Neural progenitor cell (in vitro differentiated cells): ENCODE measurements at regions not wholly inside any gene's neighbourhood (a gene's known extent, or its start where the extent isn't known, plus 50 kb on each side); places are given as distances from the start of the nearest gene placed in this dataset.

Experiments used
- EZH2 ChIP-seq: fragments of 200-600 bp; sonication (generic); IDR thresholded peaks from 2 replicates; pipeline ENCODE4 v1.6.1; 2017; ENCODE audit warnings: antibody characterized with exemption, mild to moderate bottlenecking, moderate library complexity
- EZH2phosphoT487 ChIP-seq: fragments of 200-600 bp; sonication (generic); IDR thresholded peaks from 2 replicates; pipeline ENCODE4 v1.6.1; 2017; ENCODE audit warnings: antibody characterized with exemption
- TF ChIP-seq, protein P1 (sequence below): fragments of 200-600 bp; sonication (generic); IDR thresholded peaks from 2 replicates; pipeline ENCODE4 v1.5.1; 2017; ENCODE audit warnings: antibody characterized with exemption, mild to moderate bottlenecking

DNA sequence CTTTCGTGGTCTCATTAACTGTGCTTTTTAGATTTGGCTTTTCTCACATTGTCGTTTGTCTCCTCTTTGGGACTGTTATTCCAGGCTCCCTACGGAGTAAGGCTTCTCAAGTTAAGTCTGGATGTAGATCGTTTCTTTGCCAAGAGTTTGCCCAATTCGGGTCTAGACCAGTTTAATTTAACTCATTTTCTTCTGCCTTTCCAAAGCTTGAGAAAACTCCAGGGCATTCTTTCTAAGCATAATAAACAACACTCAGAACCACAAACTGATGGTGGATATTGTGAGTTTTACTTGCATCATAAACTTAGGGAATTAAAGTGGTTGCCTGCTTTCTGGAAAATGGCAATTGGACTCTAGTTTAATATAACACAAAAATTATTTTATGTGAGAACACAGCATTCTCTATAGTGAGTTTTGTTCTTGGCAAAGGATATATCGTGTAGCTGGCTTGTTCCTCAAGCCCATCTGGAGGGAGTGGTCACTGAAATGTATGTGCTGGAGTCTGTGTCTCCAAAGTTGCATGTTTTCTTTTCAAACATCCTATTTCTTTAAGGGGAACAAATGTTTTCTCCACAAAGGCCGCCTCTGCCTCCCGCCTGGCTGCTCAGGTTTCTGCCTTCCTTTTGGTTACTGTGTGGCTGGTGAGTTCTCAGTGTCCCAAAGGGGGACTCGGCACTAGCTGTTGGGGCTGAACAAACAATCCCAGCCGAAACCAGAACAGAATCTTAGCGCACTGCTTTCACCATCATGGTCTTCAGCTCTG is 211.3 kb upstream of the FBN2 start:
- TF ChIP-seq, protein P1, sequence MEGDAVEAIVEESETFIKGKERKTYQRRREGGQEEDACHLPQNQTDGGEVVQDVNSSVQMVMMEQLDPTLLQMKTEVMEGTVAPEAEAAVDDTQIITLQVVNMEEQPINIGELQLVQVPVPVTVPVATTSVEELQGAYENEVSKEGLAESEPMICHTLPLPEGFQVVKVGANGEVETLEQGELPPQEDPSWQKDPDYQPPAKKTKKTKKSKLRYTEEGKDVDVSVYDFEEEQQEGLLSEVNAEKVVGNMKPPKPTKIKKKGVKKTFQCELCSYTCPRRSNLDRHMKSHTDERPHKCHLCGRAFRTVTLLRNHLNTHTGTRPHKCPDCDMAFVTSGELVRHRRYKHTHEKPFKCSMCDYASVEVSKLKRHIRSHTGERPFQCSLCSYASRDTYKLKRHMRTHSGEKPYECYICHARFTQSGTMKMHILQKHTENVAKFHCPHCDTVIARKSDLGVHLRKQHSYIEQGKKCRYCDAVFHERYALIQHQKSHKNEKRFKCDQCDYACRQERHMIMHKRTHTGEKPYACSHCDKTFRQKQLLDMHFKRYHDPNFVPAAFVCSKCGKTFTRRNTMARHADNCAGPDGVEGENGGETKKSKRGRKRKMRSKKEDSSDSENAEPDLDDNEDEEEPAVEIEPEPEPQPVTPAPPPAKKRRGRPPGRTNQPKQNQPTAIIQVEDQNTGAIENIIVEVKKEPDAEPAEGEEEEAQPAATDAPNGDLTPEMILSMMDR, result no peak
- no peak for TF ChIP-seq EZH2
- no peak for TF ChIP-seq EZH2phosphoT487
